AG20443 (cell line): ENCODE measurements at regions not wholly inside any gene's neighbourhood (a gene's known extent, or its start where the extent isn't known, plus 50 kb on each side); places are given as distances from the start of the nearest gene placed in this dataset.
"Not testable (repeated sequence)": the region's sequence is repeated elsewhere in the genome, so short reads cannot be mapped to it uniquely, and the experiment has no call there.

Source experiments
- DNase-seq: peaks from one replicate; pipeline ENCODE4 v3.0.0; 2012; ENCODE audit warnings: low spot score, mixed read lengths

GRCh38 chr15:31487811-31488436 is 161.3 kb downstream of the KLF13 start:
- peak; percentile 53 for DNase-seq

- peak; percentile 94 for DNase-seq
Observed at GRCh38 chr15:31488437-31489204, 162.0 kb downstream of the KLF13 start.

- no peak for DNase-seq
Observed at GRCh38 chr15:31489281-31489680, 162.6 kb downstream of the KLF13 start.

- peak; percentile 84 for DNase-seq
Observed at GRCh38 chr15:31489801-31490646, 163.4 kb downstream of the KLF13 start.

- no peak for DNase-seq
Observed at GRCh38 chr15:31494786-31495185, 168.2 kb downstream of the KLF13 start.

- no peak for DNase-seq
Observed at GRCh38 chr15:31495281-31495680, 168.6 kb downstream of the KLF13 start.

- no peak for DNase-seq
Observed at GRCh38 chr15:31497838-31498237, 171.2 kb downstream of the KLF13 start.

GRCh38 chr15:31498329-31498728 is 171.7 kb downstream of the KLF13 start:
- no peak for DNase-seq

GRCh38 chr15:31498756-31499155 is 172.1 kb downstream of the KLF13 start:
- DNase-seq = no peak

GRCh38 chr15:31499236-31499952 is 172.8 kb downstream of the KLF13 start:
- no peak for DNase-seq

- DNase-seq = no peak
Observed at GRCh38 chr15:31499953-31500765, 173.5 kb downstream of the KLF13 start.

- DNase-seq = no peak
Observed at GRCh38 chr15:31500766-31501449, 174.3 kb downstream of the KLF13 start.

- no peak for DNase-seq
Observed at GRCh38 chr15:31501536-31502157, 175.0 kb downstream of the KLF13 start.

- no peak for DNase-seq
Observed at GRCh38 chr15:31502541-31503229, 176.1 kb downstream of the KLF13 start.

GRCh38 chr15:31503256-31503655 is 176.6 kb downstream of the KLF13 start:
- DNase-seq = no peak

- no peak for DNase-seq
Observed at GRCh38 chr15:31503758-31504461, 177.3 kb downstream of the KLF13 start.

- DNase-seq = no peak
Observed at GRCh38 chr15:31504462-31504839, 177.8 kb downstream of the KLF13 start.

- not testable (repeated sequence) for DNase-seq
Observed at GRCh38 chr15:31507573-31507972, 180.9 kb downstream of the KLF13 start.

- DNase-seq = no peak
Observed at GRCh38 chr15:31508656-31509055, 182.0 kb downstream of the KLF13 start.
